ENCODE measurements at regions not wholly inside any gene's neighbourhood (a gene's known extent, or its start where the extent isn't known, plus 50 kb on each side); places are given as distances from the start of the nearest gene placed in this dataset.

- peaks cover 1% of the 10 kb centered on the region for H3K4me1 Mint-ChIP-seq (ENCODE audit: low read depth)
- no peak for DNase-seq (ENCODE audit: low spot score, unreplicated experiment)
- no peaks in the 10 kb centered on the region for H3K36me3 Mint-ChIP-seq (ENCODE audit: insufficient read depth)
- TF ChIP-seq CTCF (IDR thresholded peaks at IDR 0.05; ENCODE audit: unreplicated experiment): no peak
- no peaks in the 10 kb centered on the region for H3K27me3 Mint-ChIP-seq
- no peak overlapping the region for H3K27ac Mint-ChIP-seq
- no peak overlapping the region for H3K4me3 Mint-ChIP-seq (ENCODE audit: low read depth)
- no peaks in the 10 kb centered on the region for H3K9me3 Mint-ChIP-seq (ENCODE audit: low read depth)
These were observed 284.7 kb upstream of the ZC3H15 start for GRCh38 chr2:186201371-186201770.

GRCh38 chr2:186205254-186205911, 280.7 kb upstream of the ZC3H15 start:
- no peaks in the 10 kb centered on the region for H3K9me3 Mint-ChIP-seq (ENCODE audit: low read depth)
- H3K36me3 Mint-ChIP-seq (ENCODE audit: insufficient read depth): no peaks in the 10 kb centered on the region
- TF ChIP-seq CTCF (IDR thresholded peaks at IDR 0.05; ENCODE audit: unreplicated experiment): no peak
- H3K27me3 Mint-ChIP-seq: no peaks in the 10 kb centered on the region
- no peak for DNase-seq (ENCODE audit: low spot score, unreplicated experiment)
- no peaks in the 10 kb centered on the region for H3K4me1 Mint-ChIP-seq (ENCODE audit: low read depth)
- no peak overlapping the region for H3K27ac Mint-ChIP-seq
- H3K4me3 Mint-ChIP-seq (ENCODE audit: low read depth): no peak overlapping the region

GRCh38 chr2:186209532-186209931, 276.5 kb upstream of the ZC3H15 start:
- Mint-ChIP-seq H3K36me3 (ENCODE audit: insufficient read depth) (no peaks in the 10 kb centered on the region), H3K4me3 (ENCODE audit: low read depth) (no peak overlapping the region), H3K9me3 (ENCODE audit: low read depth) (no peaks in the 10 kb centered on the region), H3K27ac (no peak overlapping the region), H3K27me3 (no peaks in the 10 kb centered on the region), H3K4me1 (ENCODE audit: low read depth) (peaks cover 8% of the 10 kb centered on the region)
- DNase-seq (ENCODE audit: low spot score, unreplicated experiment): no peak
- no peak for TF ChIP-seq CTCF (IDR thresholded peaks at IDR 0.05; ENCODE audit: unreplicated experiment)

- H3K36me3 Mint-ChIP-seq (ENCODE audit: insufficient read depth): no peaks in the 10 kb centered on the region
- no peak overlapping the region for H3K27ac Mint-ChIP-seq
These were observed 265.7 kb upstream of the ZC3H15 start for GRCh38 chr2:186220409-186220808.

GRCh38 chr2:186229265-186229664, 256.8 kb upstream of the ZC3H15 start:
- H3K27me3 Mint-ChIP-seq: no peaks in the 10 kb centered on the region
- H3K9me3 Mint-ChIP-seq (ENCODE audit: low read depth): peaks cover 59% of the 10 kb centered on the region
- H3K4me3 Mint-ChIP-seq (ENCODE audit: low read depth): no peak overlapping the region
- H3K36me3 Mint-ChIP-seq (ENCODE audit: insufficient read depth): peaks cover 12% of the 10 kb centered on the region
- H3K4me1 Mint-ChIP-seq (ENCODE audit: low read depth): no peaks in the 10 kb centered on the region
- no peak overlapping the region for H3K27ac Mint-ChIP-seq
- no peak for TF ChIP-seq CTCF (IDR thresholded peaks at IDR 0.05; ENCODE audit: unreplicated experiment)
- no peak for DNase-seq (ENCODE audit: low spot score, unreplicated experiment)

More at GRCh38 chr2:186220409-186220808, 265.7 kb upstream of the ZC3H15 start:
- Mint-ChIP-seq H3K4me1 (ENCODE audit: low read depth) (peaks cover 11% of the 10 kb centered on the region), H3K9me3 (ENCODE audit: low read depth) (peaks cover 4% of the 10 kb centered on the region), H3K27me3 (no peaks in the 10 kb centered on the region), H3K4me3 (ENCODE audit: low read depth) (no peak overlapping the region)
- no peak for DNase-seq (ENCODE audit: low spot score, unreplicated experiment)
- no peak for TF ChIP-seq CTCF (IDR thresholded peaks at IDR 0.05; ENCODE audit: unreplicated experiment)

All from progenitor cell of endocrine pancreas (in vitro differentiated cells).